Activated naive CD8-positive, alpha-beta T cell treated with anti-CD3 and anti-CD28 coated beads, Interleukin-2, amount 50 U/mL, for 16 hours (primary cell): ENCODE measurements at regions not wholly inside any gene's neighbourhood (a gene's known extent, or its start where the extent isn't known, plus 50 kb on each side); places are given as distances from the start of the nearest gene placed in this dataset.

Experiments used
- DNase-seq: peaks from one replicate; pipeline ENCODE4 v3.0.0-alpha.2; 2020; ENCODE audit warnings: low read depth, low spot score

DNA sequence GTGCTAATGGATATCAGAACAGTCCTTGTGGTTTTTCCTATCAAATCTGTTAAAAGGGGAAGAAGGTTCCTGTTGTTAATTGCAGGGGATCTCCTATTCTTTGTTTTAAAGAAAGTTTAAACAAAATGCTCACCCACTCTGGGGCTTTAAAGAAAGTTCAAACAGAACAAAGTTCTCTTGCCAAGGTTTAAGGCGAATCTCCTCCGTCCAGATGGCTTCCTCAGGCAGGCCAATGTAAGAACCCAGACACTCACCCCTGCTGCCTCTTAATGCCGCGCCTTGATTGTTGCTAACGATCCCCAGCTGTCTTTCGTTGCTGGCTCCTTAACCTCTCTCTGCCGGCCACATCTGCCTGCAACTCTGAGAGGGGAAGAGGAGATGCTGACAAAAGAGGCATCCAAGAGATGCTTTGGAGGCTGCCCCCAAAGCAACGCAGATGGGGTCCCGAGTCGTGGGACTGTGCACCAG, 235.0 kb upstream of the PRDM1 start:
- no peak for DNase-seq

GRCh38 chr6:105850261-105851112, 235.6 kb upstream of the PRDM1 start:
- DNase-seq: no peak

GRCh38 chr6:105849746-105850145, 236.4 kb upstream of the PRDM1 start:
- DNase-seq: no peak

DNA sequence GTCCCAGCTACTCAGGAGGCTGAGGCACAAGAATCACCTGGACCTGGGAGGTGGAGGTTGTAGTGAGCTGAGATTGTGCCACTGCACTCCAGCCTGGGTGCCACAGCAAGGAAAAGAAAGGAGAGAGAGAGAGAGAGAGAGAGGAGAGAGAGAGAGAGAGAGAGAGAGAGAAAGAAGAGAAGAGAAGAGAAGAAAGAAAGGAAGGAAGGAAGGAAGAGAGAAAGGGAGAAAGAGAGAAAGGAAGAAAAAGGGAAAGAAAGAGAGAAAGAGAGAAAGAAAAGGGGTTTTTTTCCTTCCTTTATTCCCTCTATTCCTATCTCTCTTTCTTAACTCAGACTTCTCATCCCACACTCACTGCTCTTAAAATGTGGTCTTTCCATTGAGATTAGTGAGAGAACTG, 238.7 kb upstream of the PRDM1 start:
- no peak for DNase-seq

- no peak for DNase-seq
Observed at GRCh38 chr6:105844275-105844883, 241.8 kb upstream of the PRDM1 start.

GRCh38 chr6:105839266-105839665, 246.9 kb upstream of the PRDM1 start:
- DNase-seq: no peak

- DNase-seq: no peak
Observed at GRCh38 chr6:105838171-105838570, 248.0 kb upstream of the PRDM1 start.

DNA sequence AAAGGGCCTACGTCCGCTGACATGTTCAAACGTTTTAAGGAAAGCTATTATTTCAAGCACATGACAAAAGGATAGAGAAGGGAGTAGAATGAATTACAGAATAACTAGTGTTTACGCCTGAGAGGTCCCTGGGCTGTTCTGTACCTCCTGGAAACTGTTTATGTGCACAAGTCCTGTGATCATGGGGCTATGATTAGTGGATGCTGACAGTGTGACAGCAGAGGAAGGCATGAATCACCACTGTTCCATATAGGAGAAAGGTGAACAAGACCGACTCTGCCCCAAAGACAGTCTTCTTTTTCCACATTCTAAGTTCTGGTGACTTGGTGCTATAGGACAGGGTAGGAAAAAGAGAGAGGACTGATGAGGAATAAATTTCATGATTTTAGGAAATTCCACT, 249.2 kb upstream of the PRDM1 start:
- no peak for DNase-seq

- no peak for DNase-seq
Observed at GRCh38 chr6:105836379-105836778, 249.8 kb upstream of the PRDM1 start.

- DNase-seq: no peak
Observed at GRCh38 chr6:105835373-105835772, 250.8 kb upstream of the PRDM1 start.

- no peak for DNase-seq
Observed at GRCh38 chr6:105833959-105834947, 251.9 kb upstream of the PRDM1 start.

GRCh38 chr6:105832313-105832761, 253.8 kb upstream of the PRDM1 start:
- DNase-seq: no peak

DNA sequence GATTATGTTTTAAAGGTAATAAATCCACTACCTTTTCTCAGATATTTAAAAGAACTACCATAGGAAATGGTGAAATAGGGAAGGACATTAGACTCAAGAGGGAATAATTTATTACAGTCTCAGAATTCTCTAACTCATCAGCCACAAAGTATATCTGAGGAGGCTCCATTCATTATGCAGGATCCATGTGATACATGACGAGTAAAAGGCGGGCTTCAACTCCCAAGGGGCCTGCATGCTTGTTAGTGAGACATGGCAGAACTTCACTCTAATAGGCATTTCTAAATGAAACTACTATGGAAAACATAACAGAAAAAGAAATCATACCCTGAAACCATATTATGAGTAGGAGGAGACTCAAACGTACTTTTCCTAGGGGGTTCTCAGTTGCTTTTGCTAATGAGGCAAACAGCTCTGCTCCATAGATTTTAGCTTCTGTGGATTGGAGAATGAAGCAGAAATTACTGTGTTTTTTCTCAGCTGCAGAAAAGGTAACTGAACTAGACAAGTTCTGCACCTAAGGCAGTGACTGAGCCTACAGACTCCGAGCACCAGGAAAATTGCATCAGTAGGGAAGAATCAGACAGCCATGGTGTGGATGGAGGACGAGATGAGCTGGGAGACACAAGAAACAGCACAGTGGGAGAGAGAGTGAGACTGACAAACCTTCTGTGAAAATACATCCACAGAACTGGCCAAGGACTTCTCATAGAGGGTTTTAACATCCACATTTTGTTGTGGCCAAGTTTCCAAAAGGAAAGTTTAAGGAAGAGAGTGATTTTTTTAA, 254.6 kb upstream of the PRDM1 start:
- no peak for DNase-seq

GRCh38 chr6:105825210-105825609, 260.9 kb upstream of the PRDM1 start:
- no peak for DNase-seq

DNA sequence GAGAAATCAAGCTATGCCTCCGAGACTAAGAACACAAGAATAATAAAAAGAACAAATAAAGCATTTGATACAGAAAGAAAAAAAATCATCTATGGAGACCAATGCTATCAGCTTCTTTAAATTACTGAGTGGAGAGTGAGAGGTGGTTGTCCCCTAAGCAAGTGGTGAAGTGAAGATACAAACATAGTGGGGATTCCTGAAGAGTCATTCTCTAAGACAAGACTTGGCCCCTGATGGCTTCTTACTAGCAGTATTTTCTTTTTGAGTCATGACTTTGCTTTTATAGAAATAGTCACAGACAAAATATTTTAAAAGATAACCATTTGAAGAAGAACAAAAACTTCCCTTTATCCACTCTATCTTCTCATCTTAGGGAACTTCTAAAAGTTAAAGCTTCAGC, 261.4 kb upstream of the PRDM1 start:
- DNase-seq: no peak

DNA sequence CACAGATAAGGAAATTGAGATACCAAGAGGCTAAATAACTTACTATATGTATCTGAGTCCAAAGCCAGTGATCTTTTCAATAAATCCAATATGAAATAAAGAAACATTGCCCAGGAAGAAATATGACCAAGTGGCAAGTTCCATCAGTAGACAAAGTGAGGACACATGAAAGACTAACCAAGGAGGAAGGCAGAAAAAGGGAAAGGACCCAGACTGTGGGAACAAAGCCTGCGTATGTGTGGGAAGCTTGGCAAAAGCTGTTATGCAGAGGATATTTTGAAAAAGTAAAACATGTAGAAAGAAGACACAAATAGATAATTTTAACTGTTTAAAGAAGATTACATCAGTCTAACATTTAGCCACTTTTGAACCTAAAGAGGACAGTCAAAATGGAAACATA, 264.4 kb upstream of the PRDM1 start:
- DNase-seq: no peak

- DNase-seq: no peak
Observed at GRCh38 chr6:105821027-105821426, 265.1 kb upstream of the PRDM1 start.

- DNase-seq: no peak
Observed at GRCh38 chr6:105819745-105820144, 266.4 kb upstream of the PRDM1 start.

DNA sequence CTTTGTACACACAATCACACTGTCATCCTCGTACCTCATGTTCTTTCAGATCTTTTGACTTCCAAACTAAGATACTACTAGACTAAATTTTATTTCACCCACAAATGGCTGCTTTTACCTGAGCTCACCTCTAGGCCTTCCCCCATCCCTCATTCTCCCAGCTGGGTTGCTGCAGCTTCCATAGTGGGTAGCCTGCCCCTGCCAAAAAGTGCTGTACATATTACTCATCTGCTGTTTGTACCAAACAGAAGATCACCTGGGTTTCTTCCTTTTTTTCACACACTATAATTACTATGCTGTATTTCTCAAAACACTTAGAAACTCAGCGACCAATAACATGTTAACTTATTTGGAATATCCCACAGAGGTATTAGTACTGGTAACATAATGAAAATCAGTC, 267.6 kb upstream of the PRDM1 start:
- DNase-seq: no peak

DNA sequence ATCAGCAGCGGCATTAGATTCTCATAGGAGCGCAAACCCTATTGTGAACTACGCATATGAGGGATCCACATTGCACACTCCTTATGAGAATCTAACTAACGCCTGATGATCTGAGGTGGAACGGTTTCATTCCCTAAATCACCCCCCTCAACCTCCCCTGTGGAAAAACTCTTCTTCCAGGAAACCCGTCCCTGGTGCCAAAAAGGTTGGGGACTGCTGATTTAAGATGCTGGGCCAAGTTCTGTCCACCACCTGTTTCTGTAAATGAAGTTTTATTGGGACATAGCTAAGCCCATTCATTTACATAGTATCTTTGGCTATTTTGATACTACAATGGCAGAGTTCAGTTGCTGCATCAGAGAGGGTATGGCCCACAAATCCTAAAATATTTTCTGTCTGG, 268.2 kb upstream of the PRDM1 start:
- no peak for DNase-seq

DNA sequence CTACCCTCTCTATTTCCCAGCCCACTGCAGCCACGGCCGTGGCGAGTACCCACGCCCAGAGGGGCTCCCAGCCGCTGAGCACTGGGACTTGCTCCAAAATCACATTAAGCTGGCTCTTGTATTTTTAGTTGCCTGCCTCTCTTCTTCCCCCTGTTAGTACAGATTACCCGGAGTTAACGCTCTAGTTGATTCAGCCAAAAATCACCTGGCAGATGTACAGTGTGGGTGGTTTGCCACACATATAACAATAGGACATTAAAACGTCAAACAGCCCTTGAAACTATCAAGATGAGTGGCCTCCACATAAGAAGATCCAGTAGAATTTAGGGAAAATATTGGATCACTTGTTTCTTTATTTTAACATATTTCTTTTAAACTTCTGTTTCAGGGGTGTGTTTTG, 268.8 kb upstream of the PRDM1 start:
- no peak for DNase-seq
